ENCODE measurements at regions not wholly inside any gene's neighbourhood (a gene's known extent, or its start where the extent isn't known, plus 50 kb on each side); places are given as distances from the start of the nearest gene placed in this dataset.

DNA sequence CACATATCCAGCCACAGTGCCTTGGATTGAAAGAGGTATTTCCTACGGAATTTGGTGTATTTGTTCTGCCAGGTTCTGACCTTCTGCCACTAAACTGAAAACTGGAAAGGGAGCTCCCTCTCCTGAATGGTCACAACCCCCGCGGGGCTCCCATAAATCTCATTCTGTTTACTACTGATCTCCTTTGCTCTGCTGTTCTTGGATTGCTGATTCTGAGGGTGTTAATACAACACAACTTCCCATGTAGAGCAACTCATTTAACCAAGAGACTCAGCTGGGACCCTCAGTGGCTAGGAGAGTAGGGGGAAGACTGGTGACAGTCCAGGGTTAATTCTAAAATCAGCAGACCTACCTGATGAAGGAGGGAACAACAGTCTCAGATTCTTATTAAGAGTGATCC lies 662.9 kb downstream of the INHBA start:
- no peak overlapping the region for H3K4me2 ChIP-seq (ENCODE audit: low read length)
- no peak overlapping the region for H2AFZ ChIP-seq (ENCODE audit: low read length)
- no TSS peak for BruUV-seq (replicated peaks)
- H3K9me3 ChIP-seq (ENCODE audit: low read length) = no peaks in the 10 kb centered on the region
- no peak overlapping the region for H3K4me3 ChIP-seq (ENCODE audit: low read depth, low read length, poor library complexity, severe bottlenecking)
- CTCF ChIA-PET (ENCODE audit: unreplicated experiment) = no interaction called here
- H4K20me1 ChIP-seq (ENCODE audit: insufficient read depth, low read length) = no peaks in the 10 kb centered on the region
- H3K79me2 ChIP-seq (ENCODE audit: insufficient read depth, low read depth, low read length) = no peaks in the 10 kb centered on the region
- no peak for TF ChIP-seq EZH2phosphoT487 (IDR thresholded peaks at IDR 0.05; ENCODE audit: borderline replicate concordance, low read depth, low read length)
- TF ChIP-seq, protein P1, sequence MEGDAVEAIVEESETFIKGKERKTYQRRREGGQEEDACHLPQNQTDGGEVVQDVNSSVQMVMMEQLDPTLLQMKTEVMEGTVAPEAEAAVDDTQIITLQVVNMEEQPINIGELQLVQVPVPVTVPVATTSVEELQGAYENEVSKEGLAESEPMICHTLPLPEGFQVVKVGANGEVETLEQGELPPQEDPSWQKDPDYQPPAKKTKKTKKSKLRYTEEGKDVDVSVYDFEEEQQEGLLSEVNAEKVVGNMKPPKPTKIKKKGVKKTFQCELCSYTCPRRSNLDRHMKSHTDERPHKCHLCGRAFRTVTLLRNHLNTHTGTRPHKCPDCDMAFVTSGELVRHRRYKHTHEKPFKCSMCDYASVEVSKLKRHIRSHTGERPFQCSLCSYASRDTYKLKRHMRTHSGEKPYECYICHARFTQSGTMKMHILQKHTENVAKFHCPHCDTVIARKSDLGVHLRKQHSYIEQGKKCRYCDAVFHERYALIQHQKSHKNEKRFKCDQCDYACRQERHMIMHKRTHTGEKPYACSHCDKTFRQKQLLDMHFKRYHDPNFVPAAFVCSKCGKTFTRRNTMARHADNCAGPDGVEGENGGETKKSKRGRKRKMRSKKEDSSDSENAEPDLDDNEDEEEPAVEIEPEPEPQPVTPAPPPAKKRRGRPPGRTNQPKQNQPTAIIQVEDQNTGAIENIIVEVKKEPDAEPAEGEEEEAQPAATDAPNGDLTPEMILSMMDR (conservative IDR thresholded peaks at IDR 0.05; ENCODE audit: low read length) = no peak
- POLR2A ChIA-PET = interaction anchor here (0.5 kb wide), 1 partner anchor 1800 kb away, joined by 3 read pairs; no protein-coding TSS in a partner anchor
- H3K9me2 ChIP-seq (ENCODE audit: insufficient read depth, low read length) = no peaks in the 10 kb centered on the region
- H3K27ac ChIP-seq (ENCODE audit: low read depth, low read length, poor library complexity, severe bottlenecking) = no peak overlapping the region
- H3K4me1 ChIP-seq (ENCODE audit: insufficient read depth, low read length, poor library complexity, severe bottlenecking) = peaks cover 8% of the 10 kb centered on the region
- intact Hi-C loops (cut with micrococcal nuclease; ENCODE audit: unreplicated experiment) = no loop called here
- H3K36me3 ChIP-seq (ENCODE audit: insufficient read depth, low read length) = no peaks in the 10 kb centered on the region
- DNase-seq (ENCODE audit: low spot score) = no peak

DNA sequence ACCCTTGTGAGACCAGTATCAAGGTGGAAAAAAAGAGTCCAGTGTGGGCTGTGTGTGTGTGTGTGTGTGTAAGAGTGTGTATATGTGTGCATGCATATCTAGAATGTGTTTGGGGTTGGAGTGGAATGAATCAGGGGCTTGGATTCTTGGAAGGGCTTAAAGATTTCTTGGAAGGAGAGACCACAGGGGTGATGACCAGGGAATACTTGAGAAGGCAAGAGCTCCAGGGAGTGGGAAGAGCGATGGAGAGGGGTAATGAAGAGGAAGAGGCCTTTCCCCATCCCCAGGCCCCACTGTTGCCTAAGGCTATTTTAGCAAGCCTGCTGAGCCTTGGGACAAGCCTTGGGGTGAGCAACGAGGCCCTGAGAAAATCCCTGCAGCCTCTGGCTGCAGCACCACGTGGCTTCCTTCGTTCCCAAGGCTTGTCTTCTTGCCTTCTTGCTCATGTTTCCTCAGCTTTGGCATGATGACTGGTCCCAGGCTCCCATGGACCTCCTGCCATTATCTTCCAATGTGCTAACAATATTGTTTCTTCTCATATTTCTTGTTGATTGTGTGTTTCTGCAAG lies 663.4 kb downstream of the INHBA start:
- POLR2A ChIA-PET = interaction anchor here (0.6 kb wide), 1 partner anchor 236 kb away, joined by 3 read pairs; no protein-coding TSS in a partner anchor
- TF ChIP-seq, protein P1 (conservative IDR thresholded peaks at IDR 0.05; ENCODE audit: low read length) = no peak
- no peak for TF ChIP-seq EZH2phosphoT487 (IDR thresholded peaks at IDR 0.05; ENCODE audit: borderline replicate concordance, low read depth, low read length)
- CTCF ChIA-PET (ENCODE audit: unreplicated experiment) = no interaction called here
- H3K4me1 ChIP-seq (ENCODE audit: insufficient read depth, low read length, poor library complexity, severe bottlenecking) = peaks cover 8% of the 10 kb centered on the region
- no peak overlapping the region for H3K4me3 ChIP-seq (ENCODE audit: low read depth, low read length, poor library complexity, severe bottlenecking)
- no TSS peak for BruUV-seq (replicated peaks)
- H3K4me2 ChIP-seq (ENCODE audit: low read length) = no peak overlapping the region
- no peak overlapping the region for H3K27ac ChIP-seq (ENCODE audit: low read depth, low read length, poor library complexity, severe bottlenecking)
- DNase-seq (ENCODE audit: low spot score) = no peak
- H3K79me2 ChIP-seq (ENCODE audit: insufficient read depth, low read depth, low read length) = no peaks in the 10 kb centered on the region
- H3K36me3 ChIP-seq (ENCODE audit: insufficient read depth, low read length) = no peaks in the 10 kb centered on the region
- H2AFZ ChIP-seq (ENCODE audit: low read length) = no peak overlapping the region
- no peaks in the 10 kb centered on the region for H3K9me3 ChIP-seq (ENCODE audit: low read length)
- H3K9me2 ChIP-seq (ENCODE audit: insufficient read depth, low read length) = no peaks in the 10 kb centered on the region
- intact Hi-C loops (cut with micrococcal nuclease; ENCODE audit: unreplicated experiment) = no loop called here
- H4K20me1 ChIP-seq (ENCODE audit: insufficient read depth, low read length) = no peaks in the 10 kb centered on the region

DNA sequence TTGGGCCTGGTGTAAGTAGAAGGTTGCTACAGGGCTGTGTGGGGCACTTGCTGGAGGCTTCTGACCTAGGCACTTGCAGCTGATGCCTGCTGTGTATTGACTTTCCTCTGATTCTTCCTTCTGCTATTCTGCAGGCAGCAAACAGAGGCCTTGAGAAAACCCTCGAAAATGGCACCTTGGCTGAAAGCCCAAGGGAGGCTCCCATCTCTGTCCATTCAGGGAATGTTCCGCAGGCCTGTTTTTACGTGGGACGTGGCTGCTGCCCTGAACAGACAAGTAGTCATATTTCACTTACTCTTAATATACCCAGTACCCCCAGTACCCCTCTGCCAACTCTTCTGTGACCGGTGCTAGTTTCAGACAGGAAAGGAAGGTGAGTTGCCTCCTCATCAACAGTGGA lies 664.7 kb downstream of the INHBA start:
- intact Hi-C loops (cut with micrococcal nuclease; ENCODE audit: unreplicated experiment) = no loop called here
- no peak overlapping the region for H3K4me3 ChIP-seq (ENCODE audit: low read depth, low read length, poor library complexity, severe bottlenecking)
- no TSS peak for BruUV-seq (replicated peaks)
- no peaks in the 10 kb centered on the region for H4K20me1 ChIP-seq (ENCODE audit: insufficient read depth, low read length)
- ChIA-PET POLR2A (no interaction called here), CTCF (ENCODE audit: unreplicated experiment) (no interaction called here)
- no peak overlapping the region for H3K27ac ChIP-seq (ENCODE audit: low read depth, low read length, poor library complexity, severe bottlenecking)
- TF ChIP-seq, protein P1 (conservative IDR thresholded peaks at IDR 0.05; ENCODE audit: low read length) = no peak
- no peak for TF ChIP-seq EZH2phosphoT487 (IDR thresholded peaks at IDR 0.05; ENCODE audit: borderline replicate concordance, low read depth, low read length)
- peaks cover 8% of the 10 kb centered on the region for H3K4me1 ChIP-seq (ENCODE audit: insufficient read depth, low read length, poor library complexity, severe bottlenecking)
- H3K79me2 ChIP-seq (ENCODE audit: insufficient read depth, low read depth, low read length) = no peaks in the 10 kb centered on the region
- no peak for DNase-seq (ENCODE audit: low spot score)
- H3K9me3 ChIP-seq (ENCODE audit: low read length) = no peaks in the 10 kb centered on the region
- H3K36me3 ChIP-seq (ENCODE audit: insufficient read depth, low read length) = no peaks in the 10 kb centered on the region
- H2AFZ ChIP-seq (ENCODE audit: low read length) = no peak overlapping the region
- H3K4me2 ChIP-seq (ENCODE audit: low read length) = no peak overlapping the region
- no peaks in the 10 kb centered on the region for H3K9me2 ChIP-seq (ENCODE audit: insufficient read depth, low read length)
